GM12801 (cell line): ENCODE measurements at regions not wholly inside any gene's neighbourhood (a gene's known extent, or its start where the extent isn't known, plus 50 kb on each side); places are given as distances from the start of the nearest gene placed in this dataset.

ENCODE experiments used
- TF ChIP-seq, protein P1 (sequence below): IDR thresholded peaks from one replicate; pipeline ENCODE4 v1.5.1; 2011; ENCODE audit warnings: control low read depth; ENCODE audit not compliant: insufficient read length; ENCODE audit errors: extremely low read depth

DNA sequence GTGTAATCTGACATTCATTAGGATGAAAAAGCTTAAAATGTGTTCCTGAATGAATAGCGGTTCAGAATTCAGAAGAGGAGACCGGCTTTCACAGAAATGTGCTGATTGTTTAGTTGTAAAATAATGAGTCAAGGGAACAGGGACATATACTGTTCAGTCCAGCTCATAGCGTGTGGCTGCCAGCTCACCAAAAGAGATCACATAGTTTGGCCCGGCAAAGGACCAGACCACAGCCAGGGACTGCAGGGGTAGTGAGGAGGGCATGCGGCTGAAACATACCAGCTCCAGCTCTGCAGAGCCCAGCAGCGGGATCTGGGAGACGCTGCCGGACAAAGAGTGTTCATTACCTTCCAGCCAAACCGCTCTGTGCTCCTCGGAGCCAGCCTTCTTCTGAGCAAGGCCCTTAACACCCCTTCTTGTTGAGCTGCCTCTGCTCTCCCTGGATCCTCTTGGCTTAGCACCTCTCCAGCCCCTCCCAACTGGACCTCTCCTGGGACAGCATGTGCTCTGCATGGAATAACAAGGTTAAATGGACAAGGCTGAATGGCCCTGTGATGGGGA lies 116.8 kb upstream of the CNTLN start:
- TF ChIP-seq, protein P1, sequence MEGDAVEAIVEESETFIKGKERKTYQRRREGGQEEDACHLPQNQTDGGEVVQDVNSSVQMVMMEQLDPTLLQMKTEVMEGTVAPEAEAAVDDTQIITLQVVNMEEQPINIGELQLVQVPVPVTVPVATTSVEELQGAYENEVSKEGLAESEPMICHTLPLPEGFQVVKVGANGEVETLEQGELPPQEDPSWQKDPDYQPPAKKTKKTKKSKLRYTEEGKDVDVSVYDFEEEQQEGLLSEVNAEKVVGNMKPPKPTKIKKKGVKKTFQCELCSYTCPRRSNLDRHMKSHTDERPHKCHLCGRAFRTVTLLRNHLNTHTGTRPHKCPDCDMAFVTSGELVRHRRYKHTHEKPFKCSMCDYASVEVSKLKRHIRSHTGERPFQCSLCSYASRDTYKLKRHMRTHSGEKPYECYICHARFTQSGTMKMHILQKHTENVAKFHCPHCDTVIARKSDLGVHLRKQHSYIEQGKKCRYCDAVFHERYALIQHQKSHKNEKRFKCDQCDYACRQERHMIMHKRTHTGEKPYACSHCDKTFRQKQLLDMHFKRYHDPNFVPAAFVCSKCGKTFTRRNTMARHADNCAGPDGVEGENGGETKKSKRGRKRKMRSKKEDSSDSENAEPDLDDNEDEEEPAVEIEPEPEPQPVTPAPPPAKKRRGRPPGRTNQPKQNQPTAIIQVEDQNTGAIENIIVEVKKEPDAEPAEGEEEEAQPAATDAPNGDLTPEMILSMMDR = no peak

- TF ChIP-seq, protein P1 = no peak
These were observed 120.9 kb upstream of the CNTLN start for GRCh38 chr9:17013891-17014290.

DNA sequence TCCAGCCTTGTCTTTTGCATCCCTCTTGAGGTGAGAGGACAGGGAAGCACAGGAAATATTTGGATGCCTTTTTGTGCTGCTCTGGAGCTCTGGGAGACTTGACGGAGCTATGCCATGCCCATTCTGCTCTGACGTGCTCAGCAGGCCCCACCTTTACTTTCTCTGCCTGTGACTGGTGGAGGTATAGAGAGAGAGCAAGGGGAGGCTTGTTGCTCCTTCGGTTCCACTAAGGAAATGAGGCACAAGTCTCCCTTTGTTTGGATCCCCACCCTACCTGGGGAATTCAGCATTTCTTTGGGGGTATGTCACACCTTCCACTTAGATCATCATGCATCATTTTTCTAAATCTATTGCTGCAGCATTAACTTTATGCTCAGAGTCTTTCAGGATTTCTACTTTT lies 121.8 kb upstream of the CNTLN start:
- TF ChIP-seq, protein P1 = no peak

- TF ChIP-seq, protein P1 = no peak
These were observed 123.0 kb upstream of the CNTLN start for GRCh38 chr9:17011880-17012279.

DNA sequence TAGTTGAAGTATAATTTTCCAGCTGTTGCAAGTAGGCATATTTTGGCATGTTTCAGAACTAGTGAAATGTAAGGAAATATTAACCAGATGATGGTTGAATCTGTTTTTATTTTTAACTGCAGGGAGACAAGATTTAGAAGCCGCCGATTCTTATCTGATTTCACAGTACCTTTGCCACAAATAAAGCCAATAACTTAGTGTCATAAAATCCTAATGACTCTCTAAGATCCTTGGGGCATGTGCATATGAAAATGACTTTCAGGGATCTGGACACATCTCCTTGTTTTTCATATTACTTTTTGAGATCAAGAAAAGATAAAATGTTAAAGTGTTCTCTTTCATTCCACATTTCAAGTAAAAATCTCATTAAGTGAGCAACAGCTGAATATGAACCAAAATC lies 125.8 kb upstream of the CNTLN start:
- TF ChIP-seq, protein P1 = no peak

DNA sequence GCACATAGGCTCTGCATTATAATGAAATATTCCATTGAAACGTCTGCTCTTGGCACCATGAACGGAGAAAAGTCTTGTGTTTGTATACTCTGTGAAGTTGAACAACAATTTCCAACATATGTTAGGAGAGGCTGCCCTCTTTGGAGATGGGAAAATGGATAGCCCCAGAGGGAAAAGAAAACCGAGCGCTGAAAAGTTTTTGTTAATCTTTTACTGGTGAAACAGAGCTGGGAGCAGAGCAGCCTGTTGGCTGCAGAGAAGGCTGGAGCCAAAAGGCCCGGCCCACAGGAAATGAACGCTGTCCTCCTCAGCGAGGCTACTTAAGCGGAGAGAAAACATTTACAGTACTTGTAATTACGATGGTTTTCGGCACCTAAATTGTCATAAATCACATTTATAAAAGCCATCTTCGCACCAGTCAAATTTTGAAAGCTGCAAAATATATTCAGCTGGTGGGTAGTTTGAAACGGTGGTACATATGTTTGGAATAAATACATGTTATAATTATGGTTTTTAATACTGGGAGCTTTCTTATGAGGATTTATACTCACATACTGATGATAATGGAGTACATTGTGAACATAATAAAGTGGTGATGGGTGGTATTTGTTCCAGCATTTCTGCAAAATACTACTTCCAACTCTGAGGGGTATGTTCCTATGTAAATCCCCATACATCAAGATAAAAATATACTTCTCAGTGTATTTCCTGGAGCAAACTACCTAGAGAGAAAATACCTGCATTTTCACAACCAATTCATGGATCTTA lies 129.6 kb upstream of the CNTLN start:
- TF ChIP-seq, protein P1 = no peak

- TF ChIP-seq, protein P1 = no peak
These were observed 130.3 kb upstream of the CNTLN start for GRCh38 chr9:17004500-17004899.
